HG03135 (cell line): ENCODE measurements at regions not wholly inside any gene's neighbourhood (a gene's known extent, or its start where the extent isn't known, plus 50 kb on each side); places are given as distances from the start of the nearest gene placed in this dataset.
"Not testable (repeated sequence)": the region's sequence is repeated elsewhere in the genome, so short reads cannot be mapped to it uniquely, and the experiment has no call there.

Source experiments
- ATAC-seq: cut with Tn5 transposase; IDR thresholded peaks from one replicate; pipeline ENCODE4 v1.9.1; 2021; ENCODE audit warnings: mild to moderate bottlenecking, moderate library complexity; ENCODE audit not compliant: unreplicated experiment

- no peak for ATAC-seq
Observed at GRCh38 chr13:90447734-90448101, 899.8 kb upstream of the MIR17HG start.

GRCh38 chr13:90448466-90449037 lies 898.9 kb upstream of the MIR17HG start:
- no peak for ATAC-seq

- no peak for ATAC-seq
Observed at GRCh38 chr13:90453342-90453741, 894.1 kb upstream of the MIR17HG start.

GRCh38 chr13:90454002-90454636 lies 893.4 kb upstream of the MIR17HG start:
- ATAC-seq: no peak

- no peak for ATAC-seq
Observed at GRCh38 chr13:90455067-90455466, 892.4 kb upstream of the MIR17HG start.

GRCh38 chr13:90455823-90456222 lies 891.7 kb upstream of the MIR17HG start:
- no peak for ATAC-seq

GRCh38 chr13:90461398-90461797 lies 886.1 kb upstream of the MIR17HG start:
- ATAC-seq: no peak

- no peak for ATAC-seq
Observed at GRCh38 chr13:90477216-90477615, 870.3 kb upstream of the MIR17HG start.

- ATAC-seq: no peak
Observed at GRCh38 chr13:90483906-90484305, 863.6 kb upstream of the MIR17HG start.

- no peak for ATAC-seq
Observed at GRCh38 chr13:90485436-90485835, 862.1 kb upstream of the MIR17HG start.

GRCh38 chr13:90492872-90493271 lies 854.6 kb upstream of the MIR17HG start:
- ATAC-seq: no peak

GRCh38 chr13:90493667-90494066 lies 853.8 kb upstream of the MIR17HG start:
- no peak for ATAC-seq

- ATAC-seq: not testable (repeated sequence)
Observed at GRCh38 chr13:90494849-90495248, 852.6 kb upstream of the MIR17HG start.

- ATAC-seq: no peak
Observed at GRCh38 chr13:90498096-90498495, 849.4 kb upstream of the MIR17HG start.

- ATAC-seq: no peak
Observed at GRCh38 chr13:90498816-90499215, 848.7 kb upstream of the MIR17HG start.

- no peak for ATAC-seq
Observed at GRCh38 chr13:90500569-90500968, 846.9 kb upstream of the MIR17HG start.

- no peak for ATAC-seq
Observed at GRCh38 chr13:90502153-90502552, 845.3 kb upstream of the MIR17HG start.

GRCh38 chr13:90502762-90503161 lies 844.7 kb upstream of the MIR17HG start:
- no peak for ATAC-seq

GRCh38 chr13:90510319-90510718 lies 837.2 kb upstream of the MIR17HG start:
- no peak for ATAC-seq

GRCh38 chr13:90511903-90512302 lies 835.6 kb upstream of the MIR17HG start:
- ATAC-seq: no peak

GRCh38 chr13:90514712-90515111 lies 832.8 kb upstream of the MIR17HG start:
- ATAC-seq: not testable (repeated sequence)

GRCh38 chr13:90518417-90518816 lies 829.1 kb upstream of the MIR17HG start:
- no peak for ATAC-seq

- ATAC-seq: no peak
Observed at GRCh38 chr13:90519157-90519556, 828.3 kb upstream of the MIR17HG start.
